ENCODE measurements at regions not wholly inside any gene's neighbourhood (a gene's known extent, or its start where the extent isn't known, plus 50 kb on each side); places are given as distances from the start of the nearest gene placed in this dataset.

DNA sequence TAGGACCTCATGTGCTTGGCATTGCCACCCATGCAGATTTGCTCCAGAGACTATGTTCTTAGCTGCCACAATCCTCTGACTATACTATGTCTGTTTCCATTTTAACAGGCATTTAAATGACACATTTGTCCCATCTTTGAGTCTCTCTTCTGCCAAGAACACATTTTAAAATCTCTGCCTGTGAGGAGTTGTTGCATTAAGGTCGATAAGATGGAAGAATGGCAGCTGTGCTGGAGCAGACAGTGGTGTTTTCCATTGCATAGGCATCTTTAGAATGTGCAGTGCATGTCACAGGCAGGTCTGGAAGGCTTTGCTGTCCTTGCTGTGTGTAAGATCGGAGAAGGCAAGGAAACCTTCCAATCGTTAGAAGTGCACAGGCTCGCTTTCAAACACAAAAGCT, 70.9 kb upstream of the CELF2 start:
- no peaks in the 10 kb centered on the region for H3K36me3 Mint-ChIP-seq
- ATAC-seq (no peak), DNase-seq (ENCODE audit: low spot score in 2 of 2) (no peak)
- peaks cover 3 to 7% of the 10 kb centered on the region in 2 donors for H3K9me3 Mint-ChIP-seq
- H3K27ac Mint-ChIP-seq = no peak overlapping the region

DNA sequence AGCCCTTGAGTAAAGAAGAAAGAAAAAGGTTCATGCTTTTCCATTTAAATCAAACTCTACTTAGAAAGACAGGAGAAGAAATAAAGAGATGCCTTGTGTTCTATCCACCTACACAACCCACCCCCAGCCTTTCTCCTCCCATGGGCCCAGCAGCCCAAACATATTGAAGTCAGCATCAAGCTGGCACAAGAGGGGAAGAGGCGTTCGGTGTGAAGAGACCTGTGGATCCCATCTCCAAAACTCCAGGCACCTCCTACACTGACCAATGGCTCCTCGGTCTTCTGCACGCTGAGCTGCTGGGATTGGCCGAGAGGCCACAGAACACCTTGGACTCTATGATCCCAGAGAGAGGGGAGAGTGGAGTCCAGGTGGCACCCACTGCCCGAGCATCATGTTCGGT, 66.0 kb upstream of the CELF2 start:
- H3K9me3 Mint-ChIP-seq = no peaks in the 10 kb centered on the region
- DNase-seq (ENCODE audit: low spot score in 2 of 2) = no peak
- no peak for ATAC-seq
- no peaks in the 10 kb centered on the region for H3K36me3 Mint-ChIP-seq
- no peak overlapping the region for H3K27ac Mint-ChIP-seq

DNA sequence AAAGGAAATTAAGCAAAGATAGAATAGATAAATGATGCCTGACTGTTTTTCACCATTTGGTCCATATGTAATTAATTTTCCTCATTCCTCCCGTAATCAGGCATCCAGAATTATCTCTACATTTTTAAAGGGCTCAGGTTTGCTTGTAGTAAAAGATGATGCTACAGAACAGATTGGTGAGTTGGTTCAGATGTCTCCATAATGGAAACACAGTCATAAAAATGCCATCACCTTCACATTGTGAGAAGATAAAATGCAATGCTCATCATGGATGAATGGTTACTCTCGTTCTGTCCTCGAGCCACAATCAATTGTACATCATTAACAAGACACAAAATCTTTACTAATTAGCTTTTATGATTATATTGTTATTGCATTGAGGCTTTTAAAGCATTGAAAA, 64.9 kb upstream of the CELF2 start:
- DNase-seq (ENCODE audit: low spot score in 2 of 2) = no peak
- no peak for ATAC-seq
- Mint-ChIP-seq H3K36me3 (no peaks in the 10 kb centered on the region), H3K27ac (no peak overlapping the region), H3K9me3 (no peaks in the 10 kb centered on the region)

DNA sequence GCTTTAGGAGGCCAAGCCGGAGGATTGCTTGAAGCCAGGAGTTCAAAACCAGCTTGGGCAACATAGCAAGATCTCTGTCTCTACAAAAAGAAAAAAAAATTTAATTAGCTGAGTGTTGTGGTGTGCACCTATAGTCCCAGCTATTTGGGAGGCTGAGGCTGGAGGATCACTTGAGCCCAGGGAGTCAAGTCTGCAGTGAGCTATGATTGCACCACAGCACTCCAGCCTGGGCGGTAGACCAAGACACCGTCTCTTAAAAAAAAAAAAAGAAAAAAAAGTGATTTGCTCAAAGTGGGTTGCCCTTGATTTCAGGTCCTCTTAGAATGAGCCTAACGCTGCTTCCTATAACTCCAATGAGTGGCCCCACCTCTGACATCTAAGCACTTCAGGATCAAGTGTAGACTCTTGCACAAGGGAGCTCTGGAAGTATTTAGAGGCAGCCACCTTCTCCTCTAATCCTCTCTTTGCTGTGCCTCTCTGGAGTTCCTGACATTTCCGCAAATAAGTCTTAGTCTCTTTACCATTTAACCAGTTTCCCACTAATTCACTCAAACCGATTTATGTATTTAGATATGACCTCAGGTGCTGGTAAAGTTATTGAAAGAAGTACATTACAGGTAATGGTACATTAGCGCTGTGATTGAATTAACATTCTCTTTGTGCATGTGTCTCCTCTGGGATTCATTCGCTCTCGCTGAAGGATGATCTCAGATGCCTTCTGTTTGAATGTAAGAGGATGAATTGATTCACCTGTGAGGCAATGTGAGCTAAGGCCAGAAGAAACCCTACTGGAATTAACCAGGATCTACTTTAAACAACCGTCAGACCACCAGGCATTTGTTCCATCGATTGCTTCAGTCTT, 60.8 kb upstream of the CELF2 start:
- no peak for ATAC-seq

DNA sequence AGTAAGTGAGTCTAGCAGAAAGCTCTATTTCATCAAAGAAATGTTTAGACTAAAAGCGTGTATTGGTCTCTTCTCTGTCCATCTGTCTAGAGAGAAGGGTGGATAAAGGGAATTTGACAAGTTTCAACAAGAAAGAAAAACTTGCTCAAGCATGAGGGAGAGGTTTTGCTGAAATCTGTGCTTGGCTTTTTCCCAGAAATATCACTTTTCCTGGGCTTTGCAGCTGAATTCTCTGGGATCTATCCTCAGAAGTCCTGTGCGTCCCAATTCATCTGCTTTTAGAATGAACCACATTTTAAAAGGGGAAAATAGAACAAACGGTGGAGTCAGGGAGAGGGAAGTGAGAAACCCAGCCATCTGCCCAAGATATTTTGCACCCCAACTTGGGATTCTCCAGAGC, 59.6 kb upstream of the CELF2 start:
- DNase-seq (ENCODE audit: low spot score in 2 of 2) (no peak), ATAC-seq (no peak)
- Mint-ChIP-seq H3K27ac (no peak overlapping the region), H3K36me3 (no peaks in the 10 kb centered on the region), H3K9me3 (no peaks in the 10 kb centered on the region)

More for the DNA sequence above, 60.8 kb upstream of the CELF2 start:
- no peaks in the 10 kb centered on the region for H3K36me3 Mint-ChIP-seq
- no peak overlapping the region for H3K27ac Mint-ChIP-seq
- DNase-seq (ENCODE audit: low spot score in 2 of 2) = no peak
- no peaks in the 10 kb centered on the region for H3K9me3 Mint-ChIP-seq

DNA sequence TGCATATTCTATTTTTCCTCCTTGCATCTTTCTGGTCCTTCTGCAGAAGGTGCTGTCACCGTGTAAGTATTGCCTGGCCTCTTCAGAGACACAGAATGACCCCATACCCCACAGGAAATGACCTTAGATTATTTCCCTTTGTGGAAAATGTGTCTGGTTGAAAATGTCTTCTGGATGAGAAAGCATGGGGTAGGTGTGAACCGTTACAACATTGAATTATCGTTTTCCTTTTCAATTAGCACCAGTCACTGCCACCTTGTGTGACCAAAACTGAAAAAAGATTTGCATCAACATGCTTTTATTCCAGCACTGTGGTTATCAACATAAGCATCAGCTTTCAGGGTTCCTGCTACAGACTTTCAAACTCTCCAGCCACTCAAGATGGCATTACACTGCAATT, 58.0 kb upstream of the CELF2 start:
- Mint-ChIP-seq H3K27ac (no peak overlapping the region), H3K36me3 (no peaks in the 10 kb centered on the region), H3K9me3 (no peaks in the 10 kb centered on the region)
- peak in 1 of 2 donors; percentile 80 for ATAC-seq
- DNase-seq (ENCODE audit: low spot score in 2 of 2) = no peak

DNA sequence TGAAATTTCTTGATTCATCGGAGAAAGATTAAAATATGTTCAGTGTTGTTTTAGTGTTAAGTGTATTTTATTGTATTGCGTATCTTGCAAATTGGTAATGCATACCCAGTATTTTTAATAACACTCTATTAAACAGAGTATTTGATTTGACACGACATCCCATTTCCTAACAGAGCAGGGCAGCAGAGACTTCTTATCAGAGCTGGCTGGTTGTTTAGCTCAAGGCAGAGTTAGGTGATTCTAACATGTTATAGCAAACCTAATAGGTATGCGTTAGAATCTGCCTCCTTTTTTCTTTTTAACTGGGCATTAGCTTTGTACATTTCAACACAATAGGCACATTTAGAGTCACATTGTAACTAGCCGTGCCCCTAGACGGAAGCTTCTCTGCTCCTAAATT, 57.1 kb upstream of the CELF2 start:
- H3K9me3 Mint-ChIP-seq = no peaks in the 10 kb centered on the region
- H3K36me3 Mint-ChIP-seq = no peaks in the 10 kb centered on the region
- no peak for ATAC-seq
- no peak for DNase-seq (ENCODE audit: low spot score in 2 of 2)
- no peak overlapping the region for H3K27ac Mint-ChIP-seq

DNA sequence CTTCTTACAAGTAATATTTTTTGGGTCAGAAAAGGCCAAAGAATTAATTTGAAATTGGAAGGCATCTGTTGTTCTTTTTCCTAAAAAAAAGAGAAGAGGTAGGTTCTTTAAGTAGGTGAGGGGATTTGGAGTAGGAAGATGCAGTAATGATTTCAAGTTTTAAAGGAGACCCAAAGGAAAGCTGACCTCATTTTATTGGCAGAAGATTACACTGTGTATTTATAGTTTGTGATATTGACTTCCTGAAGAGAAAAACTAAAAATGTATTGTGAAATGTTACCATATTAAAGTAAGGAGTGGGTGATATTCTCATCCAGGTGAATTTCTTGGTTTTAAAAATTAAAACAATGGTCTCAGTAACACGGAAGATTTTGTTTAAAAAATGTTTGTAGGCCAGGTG, 56.6 kb upstream of the CELF2 start:
- DNase-seq (ENCODE audit: low spot score in 2 of 2) (no peak), ATAC-seq (no peak)
- no peaks in the 10 kb centered on the region for H3K36me3 Mint-ChIP-seq
- no peak overlapping the region for H3K27ac Mint-ChIP-seq
- no peaks in the 10 kb centered on the region for H3K9me3 Mint-ChIP-seq

DNA sequence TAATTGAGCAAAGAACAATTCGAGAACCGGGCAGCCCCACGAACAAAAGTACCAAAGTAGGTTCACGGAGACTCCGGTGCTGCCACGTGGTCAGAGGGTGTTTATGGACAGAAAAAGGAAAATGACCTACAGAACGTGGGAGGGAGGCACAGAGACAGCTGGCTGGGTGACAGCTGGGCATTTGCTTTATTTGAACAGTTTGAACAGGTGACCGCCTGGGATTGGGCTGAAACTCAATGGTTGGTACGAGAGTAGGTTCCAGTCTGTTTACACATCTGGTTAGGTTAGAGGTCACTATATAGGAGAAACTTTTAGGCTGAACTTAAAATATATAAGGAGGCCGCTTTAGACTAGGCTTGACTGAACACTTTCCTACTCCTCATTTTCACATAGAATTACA, 50.6 kb upstream of the CELF2 start:
- Mint-ChIP-seq H3K27ac (no peak overlapping the region), H3K9me3 (no peaks in the 10 kb centered on the region), H3K36me3 (no peaks in the 10 kb centered on the region)
- ATAC-seq (no peak), DNase-seq (ENCODE audit: low spot score in 2 of 2) (no peak)

DNA sequence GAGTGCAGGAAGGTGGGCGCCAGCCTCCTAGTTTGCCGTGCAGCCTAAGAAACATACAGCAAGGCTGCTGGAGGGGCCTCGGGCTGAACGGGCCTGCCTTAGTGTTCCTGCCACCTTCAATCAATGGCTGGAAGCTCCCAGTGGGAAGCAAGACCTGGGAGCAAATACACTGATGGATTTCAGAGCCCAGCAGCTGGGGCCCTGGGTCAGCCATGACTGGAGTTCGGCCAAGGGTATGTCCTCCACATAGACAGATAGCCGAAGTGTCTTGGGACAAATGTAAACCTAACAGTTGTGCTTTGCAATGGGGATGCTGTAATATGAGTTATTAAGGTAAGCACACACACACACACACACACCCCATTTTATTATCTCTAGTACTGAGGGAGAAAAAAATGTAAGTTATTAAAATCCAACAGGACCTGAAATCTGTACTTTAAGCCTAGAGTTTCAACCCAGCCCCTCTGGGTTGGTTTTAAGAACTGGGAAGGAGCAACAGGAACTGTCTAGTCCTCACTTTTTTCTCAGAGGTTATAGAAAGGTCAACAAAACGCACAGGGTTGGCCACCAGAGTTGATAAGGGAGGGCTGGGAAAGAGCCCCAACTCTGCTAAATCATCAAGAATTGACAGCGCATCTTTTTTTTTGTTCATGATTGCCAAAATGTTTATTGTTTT, 50.0 kb upstream of the CELF2 start:
- ATAC-seq = no peak
- Mint-ChIP-seq H3K9me3 (no peaks in the 10 kb centered on the region), H3K36me3 (no peaks in the 10 kb centered on the region), H3K27ac (no peak overlapping the region)
- no peak for DNase-seq (ENCODE audit: low spot score in 2 of 2)

Measured in activated naive CD4-positive, alpha-beta T cell treated with anti-CD3 and anti-CD28 coated beads, Interleukin-2, amount 50 U/mL, for 72 hours (primary cell).